HG03025 (cell line): ENCODE measurements at regions not wholly inside any gene's neighbourhood (a gene's known extent, or its start where the extent isn't known, plus 50 kb on each side); places are given as distances from the start of the nearest gene placed in this dataset.
"Not testable (repeated sequence)": the region's sequence is repeated elsewhere in the genome, so short reads cannot be mapped to it uniquely, and the experiment has no call there.

ENCODE experiments used
- ATAC-seq: cut with Tn5 transposase; IDR thresholded peaks from one replicate; pipeline ENCODE4 v1.9.1; 2021; ENCODE audit warnings: mild to moderate bottlenecking, moderate library complexity; ENCODE audit not compliant: unreplicated experiment, low FRiP score

DNA sequence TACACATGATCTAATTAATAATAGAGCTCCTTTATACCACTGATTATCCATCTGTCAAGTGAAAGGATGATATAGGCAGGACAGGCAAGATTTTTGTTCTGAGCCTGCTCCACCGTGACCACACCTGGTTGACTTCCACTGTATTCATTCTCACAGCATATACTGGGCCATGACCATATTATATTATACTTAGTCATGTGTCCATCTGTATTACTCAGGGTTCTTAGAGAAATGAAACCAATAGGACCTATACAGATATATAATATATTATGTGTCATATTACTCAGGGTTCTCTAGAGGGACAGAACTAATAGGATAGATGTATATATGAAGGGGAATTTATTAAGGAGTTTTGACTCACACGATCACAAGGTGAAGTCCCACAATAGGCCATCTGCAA lies 675.1 kb downstream of the GRXCR1 start:
- no peak for ATAC-seq

DNA sequence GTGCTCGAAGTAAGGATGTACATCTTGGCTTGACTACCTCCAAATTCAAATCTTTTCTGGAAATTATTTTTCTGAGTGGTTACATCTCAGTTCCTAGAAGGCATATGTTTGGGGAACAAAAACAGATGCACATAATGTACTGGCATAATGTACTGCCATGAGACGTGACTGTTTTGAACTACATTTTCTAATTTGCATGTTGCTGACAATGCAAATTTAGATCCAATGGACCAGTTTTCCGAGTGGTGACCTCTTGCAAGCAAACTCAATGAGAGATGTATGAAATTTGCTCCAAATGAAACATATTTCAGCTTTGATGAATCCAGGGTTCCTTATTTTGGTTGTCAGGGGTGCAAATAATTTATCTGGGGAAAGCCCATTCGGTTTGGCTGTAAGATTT lies 694.3 kb downstream of the GRXCR1 start:
- ATAC-seq, result no peak

DNA sequence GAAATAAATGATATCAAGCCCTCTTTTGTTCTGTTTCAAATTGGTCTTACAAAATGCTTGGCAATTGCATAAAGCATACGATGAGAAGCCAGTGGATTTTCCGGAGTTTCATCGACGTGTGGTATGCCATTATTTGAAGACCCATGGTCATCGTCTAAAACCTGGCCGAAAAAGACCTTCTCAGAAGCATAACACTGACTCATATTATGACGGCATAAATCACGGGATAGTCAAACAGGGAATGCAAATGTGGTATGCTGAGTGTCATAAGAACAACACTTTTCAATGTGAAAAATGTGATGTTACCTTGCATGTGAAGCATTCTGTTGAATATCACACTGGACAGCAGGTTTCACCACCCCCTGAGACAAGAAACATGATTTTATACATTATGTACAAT lies 695.2 kb downstream of the GRXCR1 start:
- no peak for ATAC-seq

DNA sequence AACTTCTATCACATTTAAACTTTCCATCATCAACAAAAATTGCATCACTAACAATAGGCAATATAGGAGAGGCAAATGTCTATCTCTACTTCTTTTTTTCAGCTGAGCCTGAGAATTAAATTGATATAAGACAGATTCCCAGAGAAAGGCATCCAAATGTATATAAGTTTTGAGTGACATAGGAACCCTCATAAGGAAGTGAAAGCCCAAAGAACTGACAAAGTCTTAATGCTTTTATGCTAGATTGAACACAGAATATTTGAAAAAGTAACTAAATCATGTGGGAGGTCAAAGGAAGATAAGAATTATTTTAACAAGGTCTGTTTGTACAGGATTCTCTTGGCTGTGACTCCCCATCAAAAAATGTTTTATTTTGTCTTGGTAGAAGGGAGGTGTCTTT lies 714.9 kb downstream of the GRXCR1 start:
- ATAC-seq, result no peak

DNA sequence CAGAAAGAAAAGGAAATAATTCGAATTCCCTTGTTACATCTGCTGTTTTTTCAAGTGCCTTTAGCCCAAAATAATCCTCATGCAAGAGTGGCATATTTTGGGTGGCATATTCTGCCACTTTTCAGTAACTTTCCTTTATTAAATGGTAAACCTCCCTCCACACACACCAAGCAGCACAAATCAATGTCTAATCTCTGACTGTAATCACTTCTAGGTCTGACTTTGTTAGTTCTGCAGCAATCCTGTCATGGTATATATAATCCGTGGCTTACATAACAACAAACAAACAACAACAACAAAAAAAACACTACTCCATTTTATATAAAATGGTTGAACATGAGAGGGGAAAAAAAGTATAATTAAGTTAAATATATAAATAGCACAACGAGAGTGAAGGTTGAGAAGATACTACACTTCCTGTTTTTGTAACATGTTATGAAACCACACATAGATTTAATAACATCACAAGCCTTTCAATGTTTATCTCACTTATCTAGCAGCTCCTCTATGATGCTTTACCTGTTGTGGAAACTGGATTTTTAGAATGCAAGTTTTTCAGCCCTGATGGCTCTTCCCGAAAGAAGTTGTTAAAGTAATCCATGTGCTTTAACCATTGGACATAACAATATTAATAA lies 715.4 kb downstream of the GRXCR1 start:
- ATAC-seq, result peak; percentile 74

DNA sequence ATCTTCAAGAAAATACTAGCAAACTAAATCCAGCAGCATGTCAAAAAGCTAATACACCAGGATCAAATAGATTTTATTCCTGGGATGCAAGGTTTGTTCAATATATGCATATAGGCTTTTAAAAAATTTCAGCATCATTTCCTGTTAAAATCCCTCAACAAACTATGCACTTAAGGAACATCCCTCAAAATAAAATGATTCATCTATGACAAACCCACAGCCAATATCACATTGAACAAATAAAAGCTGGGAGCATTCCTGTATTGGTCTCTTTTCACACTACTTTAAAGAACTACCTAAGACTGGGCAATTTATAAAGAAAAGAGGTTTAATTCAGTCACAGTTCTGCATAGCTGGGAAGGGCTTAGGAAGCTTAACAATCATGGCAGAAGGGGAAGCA lies 726.7 kb downstream of the GRXCR1 start:
- no peak for ATAC-seq

DNA sequence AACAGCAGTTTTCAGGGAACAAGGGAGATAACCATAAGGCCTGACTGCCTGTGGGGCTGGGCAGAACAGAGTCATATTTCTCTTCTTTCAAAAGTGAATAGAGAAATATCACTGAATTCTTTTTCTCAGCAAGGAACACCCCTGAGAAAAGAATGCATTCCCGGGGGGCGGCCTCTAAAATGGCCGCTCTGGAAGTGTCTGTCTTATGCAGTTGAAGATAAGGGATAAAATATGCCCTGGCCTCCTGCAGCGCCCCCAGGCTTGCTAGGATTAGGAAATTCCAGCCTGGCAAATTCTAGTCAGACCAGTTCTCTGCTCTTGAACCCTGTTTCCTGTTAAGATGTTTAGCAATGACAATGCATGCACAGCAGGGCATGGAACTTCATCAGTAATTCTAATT lies 745.4 kb downstream of the GRXCR1 start:
- not testable (repeated sequence) for ATAC-seq

DNA sequence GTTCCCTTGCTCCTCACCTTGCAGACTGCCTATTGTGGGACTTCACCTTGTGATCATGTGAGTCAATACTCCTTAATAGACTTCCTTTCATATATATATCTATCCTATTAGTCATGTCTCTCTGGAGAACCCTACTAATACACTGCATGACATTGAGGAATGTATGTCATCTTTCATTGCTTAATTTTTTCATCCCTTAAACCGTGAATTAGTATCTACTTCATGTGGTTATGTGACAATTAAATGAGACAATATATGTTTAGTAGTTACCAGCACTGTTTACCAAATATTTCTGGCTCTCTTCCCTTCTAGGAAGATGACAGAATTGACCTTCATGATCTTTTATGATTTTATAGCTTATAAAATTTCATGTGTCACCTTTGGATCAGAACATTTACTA lies 759.5 kb downstream of the GRXCR1 start:
- ATAC-seq, result no peak

DNA sequence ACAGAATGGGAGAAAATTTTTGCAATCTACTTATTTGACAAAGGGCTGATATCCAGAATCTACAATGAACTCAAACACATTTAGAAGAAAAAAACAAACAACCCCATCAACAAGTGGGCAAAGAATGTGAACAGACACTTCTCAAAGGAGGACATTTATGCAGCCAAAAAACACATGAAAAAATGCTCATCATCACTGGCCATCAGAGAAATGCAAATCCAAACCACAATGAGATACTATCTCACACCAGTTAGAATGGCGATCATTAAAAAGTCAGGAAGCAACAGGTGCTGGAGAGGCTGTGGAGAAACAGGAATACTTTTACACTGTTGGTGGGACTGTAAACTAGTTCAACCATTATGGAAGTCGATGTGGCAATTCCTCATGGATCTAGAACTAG lies 767.0 kb downstream of the GRXCR1 start:
- ATAC-seq, result not testable (repeated sequence)

DNA sequence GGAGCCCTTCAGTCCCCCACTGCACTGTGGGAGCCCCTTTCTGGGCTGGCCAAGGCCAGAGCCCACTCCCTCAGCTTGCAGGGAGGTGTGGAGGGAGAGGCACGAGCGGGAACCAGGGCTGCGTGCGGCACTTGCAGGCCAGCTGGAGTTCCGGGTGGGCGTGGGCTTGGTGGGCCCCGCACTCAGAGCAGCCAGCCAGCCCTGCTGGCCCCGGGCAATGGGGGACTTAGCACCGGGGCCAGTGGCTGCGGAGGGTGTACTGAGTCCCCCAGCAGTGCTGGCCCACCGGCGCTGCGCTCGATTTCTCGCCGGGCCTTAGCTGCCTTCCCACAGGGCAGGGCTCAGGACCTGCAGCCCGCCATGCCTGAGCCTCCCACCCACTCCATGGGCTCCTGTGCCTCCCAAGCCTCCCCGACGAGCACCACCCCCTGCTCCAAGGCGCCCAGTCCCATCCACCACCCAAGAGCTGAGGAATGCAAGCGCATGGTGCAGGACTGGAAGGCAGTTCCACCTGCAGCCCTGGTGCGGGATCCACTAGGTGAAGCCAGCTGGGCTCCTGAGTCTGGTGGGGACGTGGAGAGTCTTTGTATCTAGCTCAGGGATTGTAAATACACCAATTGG lies 776.2 kb downstream of the KCTD8 start:
- ATAC-seq, result not testable (repeated sequence)

DNA sequence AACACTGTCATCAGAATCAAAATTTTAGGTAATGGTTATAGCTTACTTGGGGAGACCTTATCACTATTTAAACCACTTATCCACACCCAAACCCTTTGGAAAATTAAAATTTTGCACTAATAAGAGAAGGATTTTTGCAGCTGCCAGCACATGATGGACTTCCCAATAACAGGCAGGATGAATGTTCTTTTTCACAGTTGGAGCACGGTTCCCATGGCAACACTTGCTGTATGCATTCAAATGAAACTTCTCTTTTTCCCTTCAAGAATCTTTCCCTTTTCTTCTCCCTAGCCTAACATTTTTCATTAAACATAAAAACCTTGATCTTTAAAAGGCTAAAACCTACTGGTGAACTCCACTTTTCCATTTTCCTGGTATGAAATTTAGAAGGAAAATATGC lies 768.2 kb downstream of the KCTD8 start:
- no peak for ATAC-seq

DNA sequence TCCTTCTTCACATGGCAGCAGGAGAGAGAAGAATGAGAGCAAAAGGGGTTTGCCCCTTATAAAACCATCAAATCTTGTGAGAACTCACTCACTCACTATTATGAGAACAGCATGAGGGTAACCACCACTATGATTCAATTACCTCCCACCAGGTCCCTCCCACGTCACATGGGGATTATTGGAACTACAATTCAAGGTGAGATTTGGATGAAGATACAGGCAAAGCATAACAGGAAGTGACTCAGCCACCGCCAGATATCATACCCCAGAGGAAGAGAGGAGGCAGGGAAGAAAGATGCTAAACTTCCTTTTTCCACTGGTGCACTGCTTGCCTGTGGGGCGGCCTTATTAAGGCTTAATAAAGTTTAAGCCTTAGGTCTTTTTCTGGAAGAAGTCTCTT lies 766.1 kb downstream of the KCTD8 start:
- ATAC-seq, result no peak

DNA sequence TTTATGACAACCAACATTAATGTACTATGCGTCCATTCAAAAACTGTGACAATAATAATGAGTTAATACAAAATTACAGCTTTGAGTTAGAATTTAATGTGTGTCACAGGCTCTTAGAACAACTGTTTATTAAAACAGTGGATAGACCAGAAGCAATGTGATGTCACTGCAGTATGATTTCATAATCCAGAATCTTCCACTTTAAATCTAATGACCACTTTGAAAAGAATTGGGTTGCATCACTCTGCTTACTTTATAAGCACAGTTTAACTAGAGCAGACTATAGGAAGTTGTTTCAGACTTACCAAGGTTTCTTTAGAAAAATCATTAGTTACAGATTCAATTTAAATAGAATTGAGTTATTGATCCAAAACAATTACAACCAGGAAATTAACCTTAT lies 758.5 kb downstream of the KCTD8 start:
- ATAC-seq, result no peak

DNA sequence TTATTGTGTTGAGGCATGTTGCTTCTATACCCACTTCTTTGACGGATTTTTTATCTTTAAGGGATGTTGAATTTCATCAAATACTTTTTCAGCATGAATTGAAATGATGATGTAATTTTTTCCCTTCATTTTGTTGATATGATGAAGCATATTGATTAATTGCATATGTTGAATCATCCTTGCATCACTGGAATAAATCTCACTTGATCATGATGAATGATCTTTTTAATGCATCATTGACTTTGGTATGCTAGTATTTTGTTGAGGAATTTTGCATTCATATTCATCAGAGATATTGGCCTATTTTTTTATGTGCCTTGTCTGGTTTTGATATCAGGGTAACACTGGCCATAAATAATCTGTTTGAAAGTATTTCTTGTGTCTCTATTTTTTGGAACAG lies 754.7 kb downstream of the KCTD8 start:
- no peak for ATAC-seq

DNA sequence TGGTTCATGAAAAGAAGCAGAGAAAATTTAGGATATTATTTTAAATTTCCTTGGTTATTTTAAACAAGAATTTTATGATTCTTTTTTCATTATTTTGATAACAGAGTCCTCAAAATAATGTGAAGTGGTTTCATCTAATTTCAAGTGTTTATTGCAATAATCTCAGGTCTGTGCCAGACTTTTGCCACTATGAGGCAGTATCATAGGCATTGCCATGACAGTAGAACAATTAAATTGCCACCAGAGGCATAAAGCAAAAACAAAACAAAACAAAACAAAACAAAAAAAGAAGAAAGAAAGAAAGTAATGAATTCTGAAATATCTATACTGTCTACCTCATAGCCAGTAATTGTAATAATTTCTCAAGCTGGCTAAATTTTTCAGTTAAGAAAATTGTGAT lies 739.2 kb downstream of the KCTD8 start:
- no peak for ATAC-seq

DNA sequence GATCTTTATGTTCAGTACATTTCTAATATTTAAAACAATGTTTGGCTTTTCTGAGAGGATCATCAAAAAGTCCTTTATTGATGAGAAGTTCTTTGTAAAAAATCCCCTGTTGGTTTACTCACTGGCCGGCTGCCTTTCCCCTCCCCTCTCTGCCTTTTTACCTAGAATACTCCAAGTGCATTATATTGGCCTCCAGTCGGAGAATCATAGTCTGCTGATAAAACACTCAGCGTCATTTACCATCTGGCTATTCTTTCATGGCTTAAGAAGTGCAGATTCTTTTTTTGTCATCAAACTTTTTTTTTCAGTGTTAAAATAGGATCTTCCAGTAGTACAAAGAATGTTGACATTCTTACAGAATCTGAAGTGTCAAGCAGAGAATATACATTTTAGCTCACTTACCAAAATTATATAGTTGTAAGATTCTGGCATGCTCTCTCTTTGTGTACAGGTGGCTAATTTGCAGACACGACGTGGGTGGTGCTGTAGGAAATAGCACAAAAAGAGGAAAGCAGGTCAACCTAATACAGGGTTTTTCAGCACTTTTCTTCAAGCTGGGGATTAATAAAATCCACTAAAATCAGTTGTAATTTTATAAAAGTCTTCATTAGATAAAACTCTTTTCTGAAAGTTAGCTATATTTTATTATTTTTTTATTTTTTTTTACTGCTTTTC lies 731.8 kb downstream of the KCTD8 start:
- ATAC-seq, result no peak

DNA sequence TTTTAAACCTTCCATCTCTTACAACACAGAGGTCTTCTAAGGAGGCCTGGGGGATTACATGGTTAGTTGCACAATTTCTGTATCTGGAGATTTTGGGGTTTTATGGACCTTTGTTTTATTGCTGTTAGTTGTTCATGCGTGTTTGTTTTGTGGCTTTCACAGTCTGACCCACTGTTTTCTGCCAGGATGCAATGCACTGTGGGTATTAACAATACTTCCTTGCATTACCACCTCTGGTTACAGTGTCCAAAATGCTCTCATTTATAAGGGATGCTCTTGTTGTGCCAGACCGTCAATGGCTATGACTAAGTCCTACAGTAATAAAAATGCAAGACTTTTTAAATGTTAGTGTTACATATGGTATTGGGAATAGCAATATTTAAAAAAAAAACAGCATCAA lies 730.2 kb downstream of the KCTD8 start:
- no peak for ATAC-seq

DNA sequence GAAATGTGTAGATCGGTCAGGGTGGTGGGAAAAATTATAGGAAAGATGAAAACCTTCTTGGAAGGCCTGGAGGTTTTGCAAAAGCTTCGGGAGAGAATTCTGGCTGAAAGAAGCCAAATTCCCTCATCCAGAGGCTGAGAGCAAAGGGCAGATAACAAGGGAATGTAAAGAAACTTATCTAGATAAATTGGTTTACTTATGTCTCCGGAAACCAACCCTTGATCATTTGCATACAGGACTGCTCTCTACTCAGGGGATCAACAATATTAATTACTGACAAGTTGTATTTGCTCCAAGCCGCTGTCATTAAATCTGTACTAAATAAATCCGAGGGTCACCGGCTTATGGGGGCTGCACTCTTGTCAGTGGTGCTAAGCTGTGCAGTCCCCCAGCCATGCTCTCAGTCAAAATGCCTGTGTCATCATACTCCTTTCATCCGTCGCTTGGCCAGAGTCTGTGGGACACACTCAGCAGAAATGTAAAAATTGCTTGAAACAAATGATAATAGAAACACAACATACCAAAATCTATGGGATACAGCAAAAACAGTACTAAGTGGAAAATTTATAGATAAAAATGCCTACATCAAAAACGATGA lies 715.7 kb downstream of the KCTD8 start:
- ATAC-seq, result no peak

DNA sequence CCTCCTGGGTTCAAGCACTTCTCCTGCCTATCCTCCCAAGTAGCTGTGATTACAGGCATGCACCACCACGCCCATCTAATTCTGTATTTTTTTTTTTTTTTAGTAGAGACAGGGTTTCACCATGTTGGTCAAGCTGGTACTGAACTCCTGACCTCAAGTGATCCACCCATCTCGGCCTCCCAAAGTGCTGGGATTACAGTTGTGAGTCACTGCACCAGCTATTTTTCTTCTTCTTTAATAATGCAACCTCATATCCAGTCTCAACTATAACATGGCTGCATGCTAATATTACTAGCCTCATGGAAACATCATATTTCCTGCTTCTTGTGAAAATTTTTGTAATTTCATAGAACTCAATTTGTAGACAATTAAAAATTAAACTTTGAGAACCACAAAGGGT lies 706.5 kb downstream of the KCTD8 start:
- no peak for ATAC-seq

DNA sequence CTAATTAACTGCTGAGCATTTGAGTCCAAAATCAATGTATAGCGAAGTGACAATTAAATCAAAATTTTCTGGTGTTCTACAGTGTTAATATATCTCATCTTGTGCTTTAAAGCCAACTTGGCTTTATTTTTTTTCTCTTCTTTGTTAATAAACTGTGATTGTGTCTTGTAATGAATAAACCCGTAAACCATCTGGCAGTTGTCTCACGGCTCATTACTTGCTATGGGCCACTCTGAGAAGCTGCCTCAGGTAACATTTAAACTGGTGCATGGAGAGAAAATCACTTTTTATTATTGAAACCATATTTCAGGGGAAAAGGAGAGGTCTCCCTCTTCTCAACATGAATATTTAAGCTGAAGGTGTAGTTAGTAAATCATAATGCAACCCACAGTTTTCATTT lies 694.0 kb downstream of the KCTD8 start:
- ATAC-seq, result no peak

DNA sequence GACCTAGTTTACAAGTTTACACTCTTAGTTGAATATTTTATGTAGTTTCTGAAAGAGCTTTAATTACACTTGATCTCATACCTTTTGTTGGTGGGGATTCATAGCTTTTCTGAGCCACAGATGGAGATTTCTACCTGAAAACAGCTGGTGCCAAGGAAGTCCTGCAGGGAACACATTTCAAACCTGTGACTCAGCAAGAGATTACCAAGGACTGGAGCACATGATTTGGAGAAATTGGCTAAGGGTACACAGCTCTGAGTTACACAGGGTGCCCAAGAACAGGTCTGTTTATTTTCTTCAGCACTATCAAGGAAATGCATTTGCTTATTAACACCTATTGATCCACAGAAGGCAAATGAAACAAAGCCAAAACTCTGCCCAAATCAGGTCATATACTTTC lies 691.5 kb downstream of the KCTD8 start:
- no peak for ATAC-seq

DNA sequence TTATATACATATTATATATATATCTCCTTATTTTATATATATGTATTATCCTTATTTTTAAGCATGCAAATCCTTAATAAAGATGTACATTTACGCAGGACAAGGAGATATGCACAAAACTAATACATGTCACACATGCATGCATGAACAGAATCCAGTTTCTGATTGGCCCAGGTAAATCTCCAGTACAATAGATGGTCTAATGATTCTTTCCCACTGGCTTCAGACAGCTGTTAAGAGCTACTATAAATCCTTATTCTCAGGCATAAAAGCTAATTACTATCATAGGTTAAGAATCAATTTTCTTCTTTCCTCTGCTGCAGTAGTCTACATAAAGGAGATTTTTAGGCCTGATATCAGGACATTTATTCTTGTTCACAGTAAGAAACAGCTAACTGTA lies 689.8 kb downstream of the KCTD8 start:
- ATAC-seq, result no peak
